Endothelial cell of umbilical vein (primary cell): ENCODE measurements at regions not wholly inside any gene's neighbourhood (a gene's known extent, or its start where the extent isn't known, plus 50 kb on each side); places are given as distances from the start of the nearest gene placed in this dataset.

ENCODE experiments used
- BruUV-seq: library from RNA; stranded (reverse); fragments of 400-500 nt; replicated peaks from 2 replicates; lab custom pipeline; 2021; lab: Mats Ljungman, UMichigan
- CTCF ChIA-PET: fragments of 300-600, 350-600 bp; sonication (Branson Sonifier 250); formaldehyde crosslinking; loops from one replicate; lab custom pipeline; 2021; ENCODE audit warnings: antibody characterized with exemption, inconsistent platforms; lab: Charles Lee
- POLR2A ChIA-PET: fragments of 300-600, 350-600 bp; sonication (Branson Sonifier 250); formaldehyde crosslinking; loops from one replicate; lab custom pipeline; 2021; ENCODE audit warnings: antibody characterized with exemption, inconsistent platforms; lab: Charles Lee
- DNase-seq: peaks from one replicate; pipeline ENCODE4 v3.0.0-alpha.2; 2011; ENCODE audit warnings: low read depth, low spot score
- FAIRE-seq: peaks from 2 replicates; lab custom pipeline; 2011; peaks lifted over from hg19 to GRCh38; lab: Jason Lieb, UNC
- H2AFZ ChIP-seq: 2 replicates; pipeline ENCODE4 v1.6.0; 2012; ENCODE audit warnings: low read depth, low read length, control low read depth, inconsistent platforms
- H3K27ac ChIP-seq: 2 replicates; pipeline ENCODE4 v1.5.1; 2011; ENCODE audit warnings: low read depth, mild to moderate bottlenecking, control low read depth, low read length, moderate library complexity; ENCODE audit not compliant: insufficient read depth
- H3K27me3 ChIP-seq, 2 experiments: 2 replicates each; pipeline versions ENCODE4 v1.6.0 to v1.6.1; 2011; ENCODE audit warnings: low read length in 2 of 2, mixed read lengths in 1 of 2; ENCODE audit not compliant: control insufficient read depth in 2 of 2, insufficient read depth in 2 of 2
- H3K36me3 ChIP-seq, 2 experiments: 2 replicates in 1 of 2; 3 replicates in 1 of 2; pipeline ENCODE4 v1.5.1; 2011; ENCODE audit warnings: low read length in 2 of 2, mild to moderate bottlenecking in 1 of 2, moderate library complexity in 1 of 2; ENCODE audit not compliant: control insufficient read depth in 2 of 2, insufficient read depth in 2 of 2; ENCODE audit errors: extremely low read depth in 1 of 2
- H3K4me1 ChIP-seq: 3 replicates; pipeline ENCODE4 v1.5.1; 2011; ENCODE audit warnings: mild to moderate bottlenecking, low read length; ENCODE audit not compliant: control insufficient read depth, insufficient read depth; ENCODE audit errors: extremely low read depth
- H3K4me2 ChIP-seq: 2 replicates; pipeline ENCODE4 v1.6.1; 2011; ENCODE audit warnings: low read length, control low read depth, mixed read lengths; ENCODE audit not compliant: insufficient read depth
- H3K4me3 ChIP-seq, 3 experiments: fragments of 200-600 bp in 1 of 3; sonication (generic), shearing (Covaris generic) in 1 of 3; replicated peaks in 1 of 3; 2 replicates each; pipeline ENCODE4 v1.5.1; 2011 to 2016; ENCODE audit warnings: control low read depth in 3 of 3, low read length in 3 of 3, mild to moderate bottlenecking in 2 of 3, inconsistent platforms in 1 of 3, low read depth in 1 of 3, moderate library complexity in 1 of 3; ENCODE audit not compliant: insufficient read depth in 1 of 3
- H3K79me2 ChIP-seq: 2 replicates; pipeline ENCODE4 v1.6.0; 2012; ENCODE audit warnings: low read length, inconsistent platforms; ENCODE audit not compliant: control insufficient read depth, insufficient read depth
- H3K9ac ChIP-seq: replicated peaks from 2 replicates; pipeline ENCODE3; 2011; ENCODE audit warnings: low read length, control low read depth; ENCODE audit not compliant: insufficient read depth; ENCODE audit errors: extremely low read depth
- H3K9me1 ChIP-seq: replicated peaks from 3 replicates; pipeline ENCODE4 v1.6.0; 2011; ENCODE audit warnings: mild to moderate bottlenecking, low read length; ENCODE audit not compliant: control insufficient read depth, insufficient read depth; ENCODE audit errors: extremely low read depth
- H3K9me3 ChIP-seq: replicated peaks from 2 replicates; pipeline ENCODE4 v1.5.1; 2012; ENCODE audit warnings: low read length, inconsistent platforms; ENCODE audit not compliant: control insufficient read depth, insufficient read depth
- H4K20me1 ChIP-seq: replicated peaks from 2 replicates; pipeline ENCODE3; 2011; ENCODE audit warnings: mild to moderate bottlenecking, low read length; ENCODE audit not compliant: control insufficient read depth, insufficient read depth; ENCODE audit errors: extremely low read depth
- EZH2 ChIP-seq: IDR thresholded peaks from 2 replicates; pipeline ENCODE4 v1.6.1; 2012; ENCODE audit warnings: borderline replicate concordance, low read depth, mild to moderate bottlenecking, moderate library complexity, low read length, inconsistent platforms; ENCODE audit not compliant: severe bottlenecking
- FOS ChIP-seq: IDR thresholded peaks from 2 replicates; pipeline ENCODE4 v1.6.1; 2011; ENCODE audit warnings: mild to moderate bottlenecking, low read length, moderate library complexity, borderline replicate concordance; ENCODE audit not compliant: insufficient read depth
- POLR2A ChIP-seq: IDR thresholded peaks from 2 replicates; pipeline ENCODE4 v1.6.1; 2012; ENCODE audit warnings: low read depth, mild to moderate bottlenecking, control low read depth, low read length
- POLR2AphosphoS5 ChIP-seq: IDR thresholded peaks from 2 replicates; pipeline ENCODE4 v1.6.1; 2012; ENCODE audit warnings: low read depth, mild to moderate bottlenecking, control low read depth, low read length, moderate library complexity; ENCODE audit not compliant: insufficient read depth
- dilution Hi-C: fragments of 300-500 bp; cut with MboI; formaldehyde crosslinking; loops from one replicate; pipeline ENCODE4 v1.15.0; 2019; ENCODE audit warnings: low sequenced_read_pairs; ENCODE audit not compliant: extremely low pct_ligation_motif_present
- intact Hi-C: fragments of 100-400 bp; cut with micrococcal nuclease; formaldehyde crosslinking; loops from one replicate; pipeline ENCODE4 v1.10.0; 2022

DNA sequence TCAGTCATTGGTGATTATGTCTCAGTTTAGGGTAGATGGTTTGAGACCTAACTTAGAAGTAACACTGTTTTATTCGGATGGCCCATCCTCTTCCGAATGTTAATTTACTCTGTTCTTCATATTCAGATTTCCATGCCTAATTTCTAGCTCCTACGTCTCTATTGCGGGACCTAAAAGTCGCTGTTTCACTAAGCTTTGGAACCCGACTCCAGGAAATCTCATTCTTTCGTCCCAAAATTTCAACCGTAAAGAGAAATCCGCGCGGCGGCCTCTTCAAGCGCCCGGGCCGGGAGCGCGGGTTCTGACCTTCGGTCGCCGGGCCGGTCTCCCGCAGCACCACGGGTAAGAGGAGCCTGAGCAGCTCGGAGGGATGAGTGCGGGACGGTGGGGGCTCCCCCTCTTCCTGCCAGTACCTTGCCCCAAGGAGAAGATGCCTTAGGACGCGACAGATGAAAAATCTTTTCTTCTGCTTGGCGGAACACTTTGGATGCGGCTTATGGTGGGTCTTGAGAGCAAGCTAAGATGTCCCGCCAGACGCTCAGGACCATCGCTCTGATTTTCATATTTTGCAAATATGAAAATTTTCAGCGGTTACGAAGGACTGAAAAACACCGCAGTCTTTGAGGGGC, 128.7 kb downstream of the PPIAL4G start:
- Histone ChIP-seq H3K9me3 (no peaks in the 10 kb centered on the region), H3K9ac (no peak overlapping the region), H3K4me3 (no peak overlapping the region), H2AFZ (no peak overlapping the region), H3K27ac (no peak overlapping the region), H3K4me2 (no peak overlapping the region), H3K27me3 (peaks cover 41 to 73% of the 10 kb centered on the region in 2 experiments), H3K9me1 (no peaks in the 10 kb centered on the region), H3K4me1 (no peaks in the 10 kb centered on the region), H3K36me3 (no peaks in the 10 kb centered on the region), H3K79me2 (no peaks in the 10 kb centered on the region), H4K20me1 (no peaks in the 10 kb centered on the region)
- FAIRE-seq: no peak
- intact Hi-C loops (loop anchor here (2.0 kb wide), 1 partner anchor 16 kb away; no protein-coding TSS in a partner anchor), dilution Hi-C loops (no loop called here)
- no TSS peak for BruUV-seq
- ChIA-PET CTCF (interaction anchor here (1.5 kb wide), 1 partner anchor 9 kb away, joined by 3 read pairs; no protein-coding TSS in a partner anchor), POLR2A (no interaction called here)
- no peak for DNase-seq
- no peak for TF ChIP-seq POLR2A
- TF ChIP-seq EZH2: peak; percentile 75
- no peak for TF ChIP-seq POLR2AphosphoS5

DNA sequence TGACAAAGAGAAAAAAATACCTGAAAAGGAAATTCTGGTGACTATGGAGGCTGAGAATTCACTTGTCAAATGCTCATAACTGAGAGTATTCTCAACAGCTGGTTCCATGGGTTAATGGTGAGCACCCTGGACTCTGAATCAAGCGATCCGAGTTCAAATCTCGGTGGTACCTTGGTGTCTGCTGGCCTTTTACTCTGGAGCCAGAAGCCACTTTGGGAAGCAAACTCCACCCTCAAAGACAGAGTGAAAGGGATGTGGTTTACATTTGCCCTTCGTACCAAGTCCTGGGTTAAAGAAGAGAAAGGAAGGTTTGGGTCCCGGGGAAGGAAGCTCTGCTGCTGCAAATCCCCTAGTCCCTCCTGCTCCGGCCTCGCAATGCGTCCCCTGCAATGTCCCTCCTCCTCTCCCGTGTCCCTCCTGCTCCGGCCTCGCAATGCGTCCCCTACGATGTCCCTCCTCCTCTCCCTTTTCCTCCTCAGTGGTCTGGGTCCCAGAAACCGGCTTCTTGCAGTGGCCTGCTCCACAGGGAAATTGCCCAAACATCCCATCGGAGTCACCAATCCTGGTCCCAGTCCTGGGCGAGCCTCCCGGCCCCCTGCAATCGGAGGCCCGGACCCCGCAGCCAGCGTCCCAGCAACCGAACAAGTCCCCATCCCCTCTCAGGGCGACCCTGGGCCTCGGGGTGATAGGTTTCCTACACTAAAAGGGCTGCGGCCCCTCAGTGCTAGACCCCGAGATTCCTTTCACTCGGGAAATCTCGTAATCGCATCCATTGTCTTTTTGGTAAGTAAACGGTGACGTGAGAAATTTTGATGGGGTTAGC, 129.4 kb downstream of the PPIAL4G start:
- no peaks in the 10 kb centered on the region for H3K4me1 ChIP-seq
- H3K9ac ChIP-seq: no peak overlapping the region
- dilution Hi-C loops (no loop called here), intact Hi-C loops (loop anchor here (2.0 kb wide), 1 partner anchor 17 kb away; no protein-coding TSS in a partner anchor)
- no peaks in the 10 kb centered on the region for H3K36me3 ChIP-seq
- ChIA-PET CTCF (interaction anchor here (1.5 kb wide), 1 partner anchor 8 kb away, joined by 3 read pairs; no protein-coding TSS in a partner anchor), POLR2A (no interaction called here)
- H3K4me2 ChIP-seq: no peak overlapping the region
- no TSS peak for BruUV-seq
- no peaks in the 10 kb centered on the region for H3K79me2 ChIP-seq
- TF ChIP-seq EZH2 (peak; percentile 50), FOS (no peak)
- no peaks in the 10 kb centered on the region for H3K9me1 ChIP-seq
- H3K4me3 ChIP-seq: no peak overlapping the region
- H3K27me3 ChIP-seq: peaks cover 44 to 81% of the 10 kb centered on the region in 2 experiments
- H2AFZ ChIP-seq: no peak overlapping the region
- H3K9me3 ChIP-seq: no peaks in the 10 kb centered on the region
- FAIRE-seq (no peak), DNase-seq (peak; percentile 2)
- H4K20me1 ChIP-seq: no peaks in the 10 kb centered on the region
- H3K27ac ChIP-seq: no peak overlapping the region
